Dedifferentiated amniotic fluid mesenchymal stem cell (primary cell): ENCODE measurements at regions not wholly inside any gene's neighbourhood (a gene's known extent, or its start where the extent isn't known, plus 50 kb on each side); places are given as distances from the start of the nearest gene placed in this dataset.

ENCODE experiments used
- DNase-seq: peaks from one replicate; pipeline ENCODE4 v3.0.0-alpha.2; 2016; ENCODE audit errors: extremely low spot score

DNA sequence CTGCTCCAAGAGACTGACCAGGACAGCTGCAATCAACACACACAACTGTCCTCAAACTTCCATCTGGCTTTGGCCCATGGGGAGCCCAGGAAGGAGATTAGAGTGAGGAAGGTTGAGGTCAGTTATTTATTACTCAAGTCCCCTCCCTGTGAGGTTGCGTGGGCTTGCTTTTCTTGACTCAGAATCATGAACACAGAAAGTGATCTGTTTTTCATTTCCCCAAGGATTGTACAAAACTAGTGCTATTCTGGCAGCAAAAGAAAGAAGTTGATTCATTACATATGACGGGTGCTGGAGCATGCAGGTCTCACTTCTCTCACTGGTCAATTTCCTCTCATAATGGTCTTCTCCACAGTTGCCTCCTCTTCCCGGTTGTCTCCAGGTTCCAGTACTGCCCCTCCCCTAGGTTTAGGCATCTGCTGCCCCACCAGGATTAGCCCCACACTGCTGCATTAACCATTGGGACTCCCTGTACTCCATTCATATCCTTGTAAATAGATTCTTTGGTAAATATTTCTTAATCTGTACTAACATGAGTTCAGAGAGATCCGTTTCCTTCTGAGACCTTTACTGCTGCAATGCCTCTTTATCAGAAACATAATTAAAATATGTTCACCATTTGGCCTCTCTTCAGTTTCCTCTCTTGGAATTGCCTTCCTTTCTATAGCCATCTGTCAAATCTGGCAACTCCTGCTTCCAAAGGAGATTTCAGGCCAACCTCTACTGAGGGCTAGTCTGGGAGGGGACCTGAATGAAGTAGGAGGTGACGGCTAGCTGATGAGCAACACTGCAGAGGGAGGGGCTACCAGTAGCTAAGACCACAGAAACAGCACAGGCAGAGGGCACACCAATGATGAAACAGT, 888.8 kb downstream of the QKI start:
- DNase-seq, result no peak

DNA sequence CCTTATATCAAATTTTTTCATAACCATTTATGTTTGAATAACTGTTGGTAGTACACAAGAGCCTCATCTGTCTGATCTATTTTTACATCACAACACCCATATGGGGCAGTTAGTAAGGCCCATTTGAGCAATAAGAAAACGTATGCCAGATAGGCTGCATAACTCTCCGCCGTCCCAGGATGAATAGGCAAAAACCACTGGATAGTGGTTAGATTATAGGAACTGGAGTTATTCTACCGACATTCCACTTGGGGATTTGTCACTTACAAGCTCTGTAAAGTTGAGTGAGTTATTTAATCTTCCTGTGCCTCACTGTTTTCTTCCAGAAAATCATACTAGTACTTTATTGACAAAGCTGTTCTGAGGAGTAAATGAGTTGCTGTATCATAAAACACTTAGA, 881.9 kb downstream of the QKI start:
- DNase-seq, result no peak

DNA sequence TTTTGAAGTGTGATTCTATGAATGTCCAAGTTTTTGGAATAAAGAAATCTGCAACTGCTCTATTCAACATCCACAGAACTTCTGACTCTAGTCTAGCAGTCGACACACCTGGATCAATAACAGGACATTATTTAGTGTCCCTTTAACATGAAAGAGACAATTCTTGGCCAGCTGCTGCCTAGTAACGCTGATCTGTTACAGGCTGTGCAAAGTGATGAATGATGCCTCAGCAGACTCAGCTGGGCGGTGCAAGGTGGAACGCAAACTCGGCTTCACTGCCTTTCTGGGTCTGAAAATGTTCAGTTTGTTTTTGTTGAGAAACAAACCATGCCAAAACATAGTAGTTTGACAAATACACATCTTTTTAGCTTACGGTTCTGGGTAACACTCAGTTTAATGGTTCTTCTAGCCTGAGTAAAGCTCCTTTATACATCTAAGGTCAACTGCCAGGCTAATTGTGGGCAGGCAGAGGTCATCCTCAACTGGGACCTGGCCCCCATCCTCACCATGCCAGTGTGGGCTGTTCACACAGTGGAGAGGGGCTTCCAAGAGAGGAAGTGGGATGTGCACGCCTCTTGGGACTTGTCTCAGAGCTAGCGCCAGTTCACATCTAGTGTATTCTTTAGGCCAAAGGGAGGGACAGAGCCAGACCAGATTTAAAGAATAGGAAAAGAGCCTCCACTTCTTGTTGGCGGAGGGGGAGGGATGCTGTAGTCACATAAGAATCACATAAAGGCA, 879.7 kb downstream of the QKI start:
- no peak for DNase-seq

DNA sequence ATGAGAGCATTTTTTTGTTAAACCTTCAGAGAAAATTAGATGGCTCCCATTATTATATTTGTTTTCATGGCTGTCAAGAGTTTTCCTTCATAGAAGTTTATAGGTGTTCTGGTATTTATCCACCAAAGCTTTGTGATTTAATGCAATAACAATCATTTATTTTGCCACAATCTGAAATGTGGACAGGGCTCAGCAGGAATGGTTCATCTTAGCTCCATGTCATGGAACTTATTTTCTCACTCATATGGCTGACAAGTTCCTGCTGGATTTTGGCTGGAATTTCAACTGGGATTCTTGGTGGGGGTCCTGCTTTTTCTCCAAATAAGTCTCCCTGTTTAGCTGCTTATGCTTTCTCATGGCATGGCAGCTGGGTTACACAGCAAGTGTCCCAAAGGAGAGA, 876.7 kb downstream of the QKI start:
- DNase-seq, result no peak

DNA sequence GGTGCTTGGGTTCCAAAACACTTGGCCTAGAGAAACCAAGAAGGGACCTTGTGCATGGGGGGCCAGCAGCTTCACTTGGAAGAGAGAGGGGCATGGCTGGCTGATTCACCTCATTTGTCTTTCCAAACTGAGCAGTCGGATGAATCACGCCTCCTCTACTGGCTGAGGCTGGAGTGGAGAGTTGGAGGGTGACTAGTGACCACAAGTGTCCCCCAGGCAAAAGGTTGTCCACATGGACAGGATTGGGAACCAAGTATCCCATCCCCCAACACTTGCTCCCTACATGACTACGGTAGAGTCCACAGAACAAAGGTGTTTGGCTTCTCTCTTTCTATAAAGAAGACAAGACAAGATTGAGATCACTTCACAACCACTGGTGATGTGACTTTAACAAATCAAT, 875.6 kb downstream of the QKI start:
- no peak for DNase-seq

DNA sequence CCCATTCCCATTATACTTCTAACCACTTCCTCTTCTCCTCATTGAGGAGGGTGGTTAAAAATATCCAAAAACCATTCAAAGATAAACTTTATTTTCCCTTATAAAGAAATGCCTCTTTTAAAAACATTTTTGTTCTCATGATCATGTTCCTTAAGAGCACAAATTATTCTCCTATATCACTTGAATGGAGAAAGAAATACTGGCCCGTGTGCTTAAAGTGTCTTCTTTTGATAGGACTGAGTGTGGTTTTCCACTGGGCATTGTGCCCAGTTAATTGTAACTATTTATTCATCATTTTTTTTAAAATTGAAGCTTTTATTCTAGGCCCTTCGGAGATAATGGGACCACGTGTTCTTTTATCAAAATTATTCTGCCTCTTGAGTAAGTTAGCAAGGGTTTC, 871.5 kb downstream of the QKI start:
- no peak for DNase-seq

DNA sequence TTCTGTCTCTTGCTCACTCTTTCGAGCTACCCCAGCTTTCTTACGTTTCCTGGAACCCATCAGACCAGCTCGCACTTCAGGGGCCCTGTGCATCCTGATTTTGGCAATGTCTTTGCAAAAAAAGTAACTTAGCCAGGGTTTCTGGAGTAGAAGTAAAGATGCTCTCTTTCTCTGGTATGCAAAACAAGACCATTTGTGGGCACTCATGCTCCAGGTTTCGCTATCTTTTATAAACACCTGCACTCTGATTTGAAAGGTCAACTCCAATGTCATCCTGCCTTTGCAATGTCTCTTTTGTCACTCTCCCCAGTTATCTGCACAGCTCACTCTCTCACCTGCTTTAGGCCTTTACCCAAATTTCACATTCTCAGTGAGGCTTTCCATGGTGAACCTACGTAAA, 869.1 kb downstream of the QKI start:
- DNase-seq, result no peak

DNA sequence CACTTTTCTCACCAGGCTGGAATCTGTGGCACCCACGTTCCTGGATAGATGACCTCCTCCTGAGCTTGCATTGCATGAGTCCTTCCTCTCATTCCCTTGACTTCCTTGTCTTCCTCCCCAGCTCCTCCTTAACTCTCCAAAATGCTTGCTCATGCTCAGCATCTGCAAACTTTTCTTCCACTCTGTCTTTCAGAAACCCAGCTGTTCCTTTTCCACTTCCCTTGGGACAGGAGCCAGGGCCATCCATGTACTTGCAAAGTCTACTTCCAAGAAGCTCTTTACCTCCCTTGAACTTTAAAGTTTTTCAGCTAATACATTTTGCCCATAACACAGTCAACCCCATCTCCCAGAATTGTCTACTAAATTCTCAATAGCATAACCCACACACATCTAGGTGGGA, 861.7 kb downstream of the QKI start:
- DNase-seq, result no peak

DNA sequence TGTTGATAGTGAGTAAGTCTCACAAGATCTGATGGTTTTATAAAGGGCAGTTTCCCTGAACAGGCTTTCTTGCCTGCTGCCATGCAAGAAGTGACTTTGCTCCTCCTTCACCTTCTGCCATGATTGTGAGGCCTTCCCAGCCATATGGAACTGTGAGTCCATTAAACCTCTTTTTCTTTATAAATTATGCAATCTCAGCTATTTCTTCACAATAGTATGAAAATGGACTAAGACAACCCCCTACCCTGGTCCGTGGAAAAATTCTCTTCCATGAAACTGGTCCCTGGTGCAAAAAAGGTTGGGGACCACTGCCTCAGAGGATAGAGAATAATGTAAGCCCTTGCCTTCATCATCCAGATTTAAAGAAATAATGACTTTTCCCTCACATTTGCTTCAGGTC, 861.3 kb downstream of the QKI start:
- no peak for DNase-seq

DNA sequence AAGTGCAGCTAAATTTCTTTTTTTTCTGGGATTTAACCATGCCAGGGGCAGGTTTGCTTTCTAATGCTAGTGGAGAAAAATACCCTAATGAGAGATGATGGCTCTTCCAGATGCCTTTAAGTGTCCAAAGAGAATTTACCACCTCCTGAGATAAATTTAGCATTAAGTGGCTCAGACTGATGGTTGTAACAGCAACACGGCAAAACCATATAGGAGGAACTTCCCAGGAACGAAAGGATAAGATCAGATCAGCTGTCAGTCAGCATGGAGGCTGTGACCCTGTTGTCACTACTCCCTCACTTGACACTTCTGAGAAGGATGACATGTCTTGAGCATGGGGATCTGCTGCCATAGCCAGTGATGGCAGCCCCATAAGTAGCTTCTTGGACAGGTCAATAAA, 860.0 kb downstream of the QKI start:
- no peak for DNase-seq

DNA sequence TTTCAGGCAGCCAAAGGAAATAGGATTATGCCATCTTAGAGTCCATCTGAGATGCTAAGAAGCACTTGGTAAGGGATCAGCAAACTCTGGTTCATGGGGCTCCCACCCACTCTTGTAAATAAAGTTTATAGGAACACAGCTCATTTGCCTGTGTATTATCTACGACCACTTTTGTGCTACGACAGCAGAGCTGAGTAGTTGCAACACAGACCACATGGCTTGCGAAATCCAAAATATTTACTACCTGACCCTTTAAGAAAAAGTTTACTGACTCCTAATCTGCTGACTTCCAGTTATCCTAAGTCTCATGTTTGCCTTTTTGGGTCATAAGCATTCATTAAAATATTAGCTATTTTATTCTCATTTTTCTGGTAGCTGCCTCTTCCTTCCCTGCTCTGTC, 859.0 kb downstream of the QKI start:
- DNase-seq, result no peak

DNA sequence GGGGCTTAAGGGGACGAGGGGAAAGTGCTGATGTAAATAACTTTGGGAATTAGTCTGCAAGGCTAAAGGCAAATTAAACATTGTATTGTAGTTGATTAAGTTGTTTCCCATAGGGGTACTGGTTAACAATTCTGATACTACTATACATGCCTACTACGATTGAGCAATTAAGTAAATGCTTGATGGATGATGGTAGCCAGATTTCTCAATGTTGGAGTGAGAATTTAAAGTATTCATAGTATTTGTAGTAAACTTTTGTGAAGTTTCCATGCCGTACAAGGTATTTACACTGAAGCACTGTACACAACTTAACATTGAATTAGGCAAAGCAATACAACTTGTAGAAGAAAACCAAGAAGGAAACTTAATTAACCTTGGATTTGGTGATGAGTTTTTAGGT, 852.3 kb downstream of the QKI start:
- DNase-seq, result no peak

DNA sequence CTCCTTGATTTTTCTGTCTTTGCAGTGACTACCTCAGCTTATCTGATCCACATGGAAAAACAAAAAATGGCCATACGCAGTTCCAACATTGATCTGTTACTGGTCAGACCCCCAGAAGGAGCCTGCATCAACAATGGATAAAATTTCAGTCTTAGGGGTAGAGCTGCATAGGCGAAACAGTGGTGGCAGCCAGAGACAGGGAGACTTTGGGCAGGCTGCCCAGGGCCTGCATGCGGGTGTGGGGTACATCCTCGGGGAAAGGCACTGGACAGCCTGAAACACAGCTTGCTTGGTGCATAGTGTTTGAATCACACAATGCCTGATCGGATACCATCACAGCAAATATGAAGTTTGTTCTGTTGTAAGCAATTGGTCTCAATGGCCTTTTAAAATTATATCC, 847.8 kb downstream of the QKI start:
- DNase-seq, result no peak

DNA sequence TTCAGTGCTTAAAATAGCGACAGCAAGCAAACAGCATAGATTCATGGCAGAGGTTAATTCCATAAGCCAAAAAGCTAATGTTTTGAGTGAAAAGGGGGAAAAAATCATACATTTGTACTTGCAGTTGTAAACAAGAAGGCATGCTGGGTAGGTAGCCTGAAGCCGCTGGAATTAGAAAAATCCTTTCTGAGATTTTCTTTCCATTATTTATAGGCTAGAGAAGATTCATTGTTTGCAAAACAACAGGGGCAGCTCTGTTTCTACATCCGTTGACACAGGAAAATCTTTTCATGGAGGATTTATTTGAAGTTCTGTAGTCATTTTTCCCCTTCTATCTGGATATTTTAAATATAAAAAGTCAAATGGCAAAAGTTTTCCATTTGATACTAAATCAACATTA, 843.9 kb downstream of the QKI start:
- no peak for DNase-seq

DNA sequence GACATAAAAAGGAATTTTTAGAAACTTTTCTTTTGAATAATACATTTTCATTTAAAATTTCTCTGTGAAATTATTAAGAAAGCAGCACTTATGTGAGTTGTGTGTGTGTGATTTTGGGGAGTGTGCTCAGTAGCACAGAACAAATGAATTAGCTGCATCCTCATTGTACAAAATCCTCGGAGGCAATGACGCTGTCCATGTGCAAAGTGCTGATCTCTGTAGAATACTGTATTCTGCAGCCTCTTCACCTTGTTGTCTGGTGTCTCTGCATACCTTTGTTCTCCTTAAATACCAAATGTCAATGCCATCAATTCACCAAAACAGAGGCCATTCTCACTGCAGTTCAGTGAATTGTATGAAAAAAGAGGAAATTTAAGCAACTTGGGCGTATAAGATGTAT, 838.4 kb downstream of the QKI start:
- DNase-seq, result no peak

DNA sequence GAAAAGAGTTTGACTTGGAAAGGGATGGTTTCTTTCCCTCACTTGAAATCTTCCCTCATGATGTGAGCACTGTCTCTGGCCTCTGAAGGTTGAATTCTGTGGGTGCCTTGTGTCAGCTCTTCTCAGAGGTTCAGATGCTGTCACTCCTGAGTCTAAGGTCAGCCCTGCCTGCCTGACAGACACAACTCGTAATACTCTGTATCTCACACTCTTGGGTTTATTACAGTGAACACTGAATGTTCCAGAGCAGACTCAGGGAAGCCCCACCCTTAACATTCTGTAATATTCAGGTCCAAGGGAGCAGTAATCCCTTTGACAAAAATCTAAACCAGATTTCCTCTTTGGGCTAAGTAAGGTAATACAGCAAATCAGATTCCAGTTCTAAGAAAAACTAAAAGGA, 837.8 kb downstream of the QKI start:
- DNase-seq, result no peak

DNA sequence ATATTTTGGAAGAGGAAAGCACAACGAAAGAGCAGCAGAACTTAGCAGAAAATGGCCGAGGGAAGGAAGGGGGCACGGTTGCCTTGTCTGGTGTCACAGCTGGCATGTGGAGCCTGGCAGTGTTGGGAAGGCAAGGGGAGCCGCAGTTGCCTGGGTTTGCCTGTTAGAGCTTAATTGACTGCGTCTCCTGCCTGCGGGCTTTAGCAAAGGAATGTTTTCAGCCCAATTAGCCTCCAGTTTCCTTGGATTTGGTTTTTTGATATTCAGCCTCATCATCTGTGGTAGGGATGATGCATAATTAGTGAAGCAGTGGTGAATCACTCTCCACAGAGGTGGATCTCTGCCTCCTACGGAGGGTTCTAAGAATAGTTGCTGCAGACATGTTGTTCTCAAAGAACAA, 832.6 kb downstream of the QKI start:
- no peak for DNase-seq

DNA sequence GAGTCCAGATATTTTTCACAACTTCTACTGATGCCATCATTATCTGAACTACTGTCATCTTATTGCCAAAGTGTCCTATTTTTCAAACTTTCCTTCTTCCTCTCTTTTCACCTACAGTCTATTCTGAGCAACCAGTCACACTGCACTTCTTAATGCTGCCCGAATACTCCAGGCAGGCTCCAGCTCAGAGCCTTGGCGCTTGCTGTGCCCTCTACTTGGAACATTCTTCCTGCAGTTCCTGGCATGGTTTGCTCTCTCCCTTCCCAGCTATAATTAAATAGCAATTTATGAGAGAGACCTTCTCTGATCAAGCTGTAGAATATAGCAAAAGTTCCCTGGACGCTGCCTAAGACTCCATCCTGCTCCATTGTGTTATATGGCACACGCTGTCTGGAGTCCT, 831.6 kb downstream of the QKI start:
- DNase-seq, result no peak

DNA sequence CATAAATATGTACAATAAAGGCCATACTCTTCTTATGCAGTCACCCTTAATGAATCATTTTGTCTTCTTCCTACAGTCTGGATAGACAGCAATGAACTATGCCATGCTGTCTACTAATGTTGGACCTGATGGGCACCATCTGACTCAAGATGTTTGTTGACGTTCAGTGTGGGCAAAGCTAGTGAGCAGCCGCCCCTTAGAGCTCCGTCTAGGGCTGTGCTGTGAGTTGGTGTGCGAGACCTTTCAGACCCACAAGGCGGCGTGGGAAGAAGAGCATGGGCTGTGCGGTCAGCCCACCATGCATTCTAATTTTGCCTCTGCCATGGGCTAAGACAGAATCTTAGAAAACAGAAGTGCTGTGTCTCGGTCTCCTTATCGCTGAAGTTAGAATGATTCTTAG, 829.4 kb downstream of the QKI start:
- DNase-seq, result no peak

DNA sequence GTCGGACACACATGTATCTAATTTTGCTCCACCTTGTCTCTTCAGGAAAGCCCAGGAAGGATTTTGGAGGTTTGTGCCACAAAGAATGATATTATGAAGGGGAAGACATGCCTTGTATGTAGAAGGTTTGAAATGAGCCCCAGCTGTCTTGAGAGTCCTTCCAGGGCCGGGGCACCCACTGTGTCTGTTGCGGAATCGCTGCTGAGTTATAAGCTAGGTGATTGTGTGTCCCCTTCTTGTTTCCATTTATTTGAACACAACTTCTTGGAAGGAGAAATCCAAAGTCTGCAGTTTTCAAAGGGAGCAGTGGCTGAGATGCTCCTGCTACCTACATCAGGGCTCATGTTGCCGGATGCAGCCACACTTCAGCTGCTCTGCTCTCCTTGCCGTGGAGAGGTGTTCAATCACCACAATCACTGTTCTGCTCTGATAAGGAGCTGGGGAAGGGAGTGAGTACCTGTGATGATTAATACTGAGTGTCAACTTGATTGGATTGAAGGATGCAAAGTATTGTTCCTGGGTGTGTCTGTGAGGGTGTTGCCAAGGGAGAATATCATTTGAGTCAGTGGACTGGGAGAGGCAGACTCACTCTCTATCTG, 828.6 kb downstream of the QKI start:
- no peak for DNase-seq

DNA sequence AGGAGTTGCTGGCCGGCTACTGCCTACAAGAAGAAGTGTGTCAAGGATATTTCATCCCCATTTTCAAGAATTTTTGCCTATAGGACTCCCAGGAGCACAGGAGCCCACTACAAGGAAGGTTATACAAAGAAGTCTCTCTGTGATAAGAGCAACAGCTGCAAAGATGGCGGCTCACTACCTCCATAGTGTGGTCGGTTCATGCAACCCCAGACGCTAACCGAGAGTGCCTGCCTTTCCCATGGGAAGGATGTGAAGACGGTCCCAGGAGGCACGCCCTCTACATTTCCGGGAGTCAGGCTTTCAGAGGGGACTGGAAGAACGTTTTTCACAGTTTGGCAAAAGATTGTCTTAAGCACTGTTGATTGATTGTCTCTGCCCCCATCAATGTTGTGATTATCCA, 816.3 kb downstream of the QKI start:
- no peak for DNase-seq

DNA sequence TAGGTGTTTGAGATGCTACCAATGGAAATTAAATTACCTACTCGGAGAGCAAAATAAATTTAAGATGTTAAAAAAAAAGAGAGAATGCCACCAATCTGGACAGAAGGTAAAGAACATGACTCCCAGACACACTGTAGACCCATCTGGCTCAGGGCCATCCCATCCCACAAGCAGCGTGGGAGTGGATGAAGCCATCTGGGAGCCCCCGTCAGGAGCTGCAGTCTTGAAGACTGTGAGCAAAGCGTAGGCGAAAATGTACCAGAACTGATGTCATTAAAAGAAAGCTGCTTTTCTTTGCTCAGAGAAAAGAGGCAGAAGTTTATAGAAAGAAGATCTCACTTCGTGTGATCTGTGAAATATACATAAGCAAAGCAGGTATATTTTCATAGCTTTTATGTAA, 815.7 kb downstream of the QKI start:
- no peak for DNase-seq

DNA sequence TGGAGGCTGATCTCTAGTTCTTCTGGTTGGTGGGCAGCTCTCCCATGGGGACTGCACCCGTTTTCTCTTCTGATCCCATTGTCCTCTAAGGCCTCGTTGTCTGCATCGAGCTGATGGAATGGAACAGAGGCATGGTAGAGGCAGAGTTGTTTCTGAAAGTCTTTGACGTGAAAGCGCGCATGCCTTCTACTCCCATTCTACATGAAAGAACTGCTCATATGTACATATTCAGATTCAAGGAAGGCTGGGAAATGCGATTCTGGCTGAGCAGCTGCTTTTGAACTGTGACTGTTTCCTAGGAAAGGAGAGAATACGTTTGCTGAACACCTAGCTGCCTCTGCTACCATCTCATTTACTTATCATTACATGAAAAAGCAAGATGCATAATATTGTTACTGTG, 815.2 kb downstream of the QKI start:
- DNase-seq, result no peak
